ENCODE measurements at regions not wholly inside any gene's neighbourhood (a gene's known extent, or its start where the extent isn't known, plus 50 kb on each side); places are given as distances from the start of the nearest gene placed in this dataset.

GRCh38 chr5:124552526-124552925 lies 193.9 kb downstream of the ZNF608 start:
- intact Hi-C loops (cut with micrococcal nuclease) = no loop called here
- TF ChIP-seq SIN3A (IDR thresholded peaks at IDR 0.05; ENCODE audit: low read depth) (no peak), EGR1 (IDR thresholded peaks at IDR 0.05; ENCODE audit: low read depth) (no peak), ZNF274 (IDR thresholded peaks at IDR 0.05; ENCODE audit: low read depth, low read length) (no peak)
- H3K27me3 ChIP-seq (ENCODE audit: insufficient read depth, low read length) = no peaks in the 10 kb centered on the region
- no peak overlapping the region for H3K4me2 ChIP-seq (ENCODE audit: low read length)
- H3K36me3 ChIP-seq (ENCODE audit: control insufficient read depth in 1 of 2, insufficient read depth in 2 of 2, low read length in 2 of 2) = no peaks in the 10 kb centered on the region
- H3K9me2 ChIP-seq (ENCODE audit: insufficient read depth) = no peaks in the 10 kb centered on the region; the same call in 1 of the 2 replicates
- H3K4me3 ChIP-seq (replicated peaks in 1 of 2; ENCODE audit: low read depth in 1 of 2, low read length in 2 of 2) = no peak overlapping the region
- RAD21 ChIA-PET (ENCODE audit: low non-redundant PET in 1 of 2, low total read pairs in 2 of 2, uncharacterized antibody in 2 of 2, unreplicated experiment in 2 of 2) = no interaction called here
- H3K9ac ChIP-seq (ENCODE audit: low read length) = no peak overlapping the region
- no TSS peak for BruUV-seq (replicated peaks)
- H3K9me3 ChIP-seq (ENCODE audit: control insufficient read depth in 1 of 2, insufficient read depth in 1 of 2, low read depth in 1 of 2, low read length in 2 of 2) = no peaks in the 10 kb centered on the region
- CTCF ChIA-PET = no interaction called here
- H4K20me1 ChIP-seq (ENCODE audit: insufficient read depth) = no peaks in the 10 kb centered on the region
- no peak overlapping the region for H2AFZ ChIP-seq (ENCODE audit: low read depth, low read length, poor library complexity, severe bottlenecking)
- H3K79me2 ChIP-seq (ENCODE audit: insufficient read depth, low read length) = no peaks in the 10 kb centered on the region
- POLR2A ChIA-PET = no interaction called here
- no peak for DNase-seq (ENCODE audit: low read depth, low spot score)
- ATAC-seq = no peak
- no peak overlapping the region for H3K27ac ChIP-seq (ENCODE audit: low read depth, low read length)
- H3K4me1 ChIP-seq (ENCODE audit: control insufficient read depth in 1 of 2, insufficient read depth in 2 of 2, low read length in 2 of 2) = no peaks in the 10 kb centered on the region

- H3K27ac ChIP-seq (ENCODE audit: low read depth, low read length) = no peak overlapping the region
- H3K4me1 ChIP-seq (ENCODE audit: control insufficient read depth in 1 of 2, insufficient read depth in 2 of 2, low read length in 2 of 2) = no peaks in the 10 kb centered on the region
- no peak for DNase-seq (ENCODE audit: low read depth, low spot score)
- H2AFZ ChIP-seq (ENCODE audit: low read depth, low read length, poor library complexity, severe bottlenecking) = no peak overlapping the region
- intact Hi-C loops (cut with micrococcal nuclease) = no loop called here
- H3K9me3 ChIP-seq (ENCODE audit: control insufficient read depth in 1 of 2, insufficient read depth in 1 of 2, low read depth in 1 of 2, low read length in 2 of 2) = no peaks in the 10 kb centered on the region
- no peak for ATAC-seq
- no peak overlapping the region for H3K4me3 ChIP-seq (replicated peaks in 1 of 2; ENCODE audit: low read depth in 1 of 2, low read length in 2 of 2)
- H3K9me2 ChIP-seq (ENCODE audit: insufficient read depth) = no peaks in the 10 kb centered on the region; the same call in 1 of the 2 replicates
- POLR2A ChIA-PET = no interaction called here
- RAD21 ChIA-PET (ENCODE audit: low non-redundant PET in 1 of 2, low total read pairs in 2 of 2, uncharacterized antibody in 2 of 2, unreplicated experiment in 2 of 2) = no interaction called here
- no peak overlapping the region for H3K4me2 ChIP-seq (ENCODE audit: low read length)
- CTCF ChIA-PET = no interaction called here
- H3K9ac ChIP-seq (ENCODE audit: low read length) = no peak overlapping the region
- no TSS peak for BruUV-seq (replicated peaks)
- H4K20me1 ChIP-seq (ENCODE audit: insufficient read depth) = no peaks in the 10 kb centered on the region
- H3K27me3 ChIP-seq (ENCODE audit: insufficient read depth, low read length) = no peaks in the 10 kb centered on the region
- H3K79me2 ChIP-seq (ENCODE audit: insufficient read depth, low read length) = no peaks in the 10 kb centered on the region
- no peaks in the 10 kb centered on the region for H3K36me3 ChIP-seq (ENCODE audit: control insufficient read depth in 1 of 2, insufficient read depth in 2 of 2, low read length in 2 of 2)
- no peak for TF ChIP-seq SP1 (IDR thresholded peaks at IDR 0.05; ENCODE audit: low read depth)
- TF ChIP-seq REST (IDR thresholded peaks at IDR 0.05; ENCODE audit: low read depth) = no peak
- TF ChIP-seq ZFX (IDR thresholded peaks at IDR 0.05) = no peak
- no peak for TF ChIP-seq EZH2phosphoT487 (IDR thresholded peaks at IDR 0.05; ENCODE audit: borderline replicate concordance)
- no peak for TF ChIP-seq POLR2AphosphoS5 (IDR thresholded peaks at IDR 0.05; ENCODE audit: low read depth, low read length)
- TF ChIP-seq JUND (IDR thresholded peaks at IDR 0.05) = no peak
- TF ChIP-seq EGR1 (IDR thresholded peaks at IDR 0.05; ENCODE audit: low read depth) = no peak
- no peak for TF ChIP-seq SRF (IDR thresholded peaks at IDR 0.05; ENCODE audit: low read depth)
- no peak for TF ChIP-seq CEBPB (IDR thresholded peaks at IDR 0.05; ENCODE audit: low read depth)
- TF ChIP-seq TCF7L2 (IDR thresholded peaks at IDR 0.05; ENCODE audit: borderline replicate concordance, extremely low read depth, insufficient read depth, insufficient read length) = no peak
- TF ChIP-seq ZNF274 (IDR thresholded peaks at IDR 0.05; ENCODE audit: low read depth, low read length) = no peak
- no peak for TF ChIP-seq ATF3 (IDR thresholded peaks at IDR 0.05)
- TF ChIP-seq RAD21 (IDR thresholded peaks at IDR 0.05; ENCODE audit: low read depth) = no peak
- TF ChIP-seq CTCF (IDR thresholded peaks at IDR 0.05 in 2 of 3, conservative IDR thresholded peaks at IDR 0.05 in 1 of 3; ENCODE audit: borderline replicate concordance in 1 of 3, insufficient read depth in 1 of 3, low read depth in 2 of 3, low read length in 2 of 3) = no peak
- TF ChIP-seq POLR2A (IDR thresholded peaks at IDR 0.05; ENCODE audit: borderline replicate concordance, extremely low read depth, insufficient read depth, insufficient read length) = no peak
- TF ChIP-seq EZH2 (IDR thresholded peaks at IDR 0.05) = no peak
- TF ChIP-seq FOSL1 (IDR thresholded peaks at IDR 0.05; ENCODE audit: low read depth) = no peak
- TF ChIP-seq MAX (IDR thresholded peaks at IDR 0.05) = no peak
Measured at GRCh38 chr5:124551939-124552279, 194.5 kb downstream of the ZNF608 start.

Measured in HCT116 (cell line).